H1 (cell line): ENCODE measurements at regions not wholly inside any gene's neighbourhood (a gene's known extent, or its start where the extent isn't known, plus 50 kb on each side); places are given as distances from the start of the nearest gene placed in this dataset.

Source experiments
- CTCF ChIA-PET: fragments of 300-600 bp; sonication (Branson Sonifier 250); formaldehyde crosslinking; loops from one replicate; lab custom pipeline; 2021; ENCODE audit not compliant: partially characterized antibody; lab: Charles Lee
- POLR2A ChIA-PET: fragments of 300-600 bp; sonication (Branson Sonifier 250); formaldehyde crosslinking; loops from one replicate; lab custom pipeline; 2021; ENCODE audit warnings: inconsistent platforms; ENCODE audit not compliant: partially characterized antibody; lab: Charles Lee
- DNase-seq, 2 experiments: peaks; one replicate each; pipeline versions ENCODE4 v3.0.0 to v3.0.0-alpha.2; 2010 to 2022; ENCODE audit warnings: low spot score in 2 of 2, low read depth in 1 of 2, mixed read lengths in 1 of 2
- FAIRE-seq: peaks from 2 replicates; lab custom pipeline; 2011; peaks lifted over from hg19 to GRCh38; lab: Jason Lieb, UNC
- H2AFZ ChIP-seq: 2 replicates; pipeline ENCODE4 v1.8.1; 2012; ENCODE audit warnings: low read length, inconsistent platforms
- H2AK5ac ChIP-seq: 2 replicates; pipeline ENCODE4 v1.6.1; 2013; ENCODE audit warnings: low read depth, low read length
- H2BK120ac ChIP-seq: replicated peaks from 2 replicates; pipeline ENCODE3; 2013; ENCODE audit warnings: low read depth, low read length, inconsistent platforms
- H2BK12ac ChIP-seq: 2 replicates; pipeline ENCODE4 v1.6.1; 2013; ENCODE audit warnings: low read depth, low read length
- H2BK15ac ChIP-seq: 2 replicates; pipeline ENCODE4 v1.6.1; 2013; ENCODE audit warnings: low read length
- H2BK20ac ChIP-seq: 2 replicates; pipeline ENCODE4 v1.6.1; 2013; ENCODE audit warnings: low read length
- H2BK5ac ChIP-seq: 2 replicates; pipeline ENCODE4 v1.6.1; 2013; ENCODE audit warnings: low read depth, low read length
- H3K14ac ChIP-seq: 2 replicates; pipeline ENCODE4 v1.6.1; 2013; ENCODE audit warnings: inconsistent platforms; ENCODE audit not compliant: insufficient read length
- H3K18ac ChIP-seq: 2 replicates; pipeline ENCODE4 v1.6.1; 2013; ENCODE audit warnings: low read length; ENCODE audit errors: extremely low read depth
- H3K23ac ChIP-seq: 2 replicates; pipeline ENCODE4 v1.6.1; 2013; ENCODE audit warnings: inconsistent platforms; ENCODE audit not compliant: insufficient read length
- H3K23me2 ChIP-seq: 2 replicates; pipeline ENCODE4 v1.6.1; 2013; ENCODE audit warnings: low read depth, low read length
- H3K27ac ChIP-seq: 2 replicates; pipeline ENCODE4 v1.6.1; 2011; ENCODE audit warnings: low read depth, low read length, inconsistent platforms
- H3K27me3 ChIP-seq, 4 experiments: replicated peaks in 1 of 4; 1 replicate in 1 of 4; 2 replicates in 3 of 4; pipeline versions ENCODE4 v1.6.1 to v1.8.1; 2011 to 2013; ENCODE audit warnings: low read length in 3 of 4, mild to moderate bottlenecking in 3 of 4, inconsistent platforms in 2 of 4, mixed read lengths in 2 of 4, moderate library complexity in 1 of 4; ENCODE audit not compliant: control insufficient read depth in 3 of 4, insufficient read depth in 3 of 4; ENCODE audit errors: extremely low read depth in 1 of 4
- H3K36me3 ChIP-seq, 4 experiments: 2 replicates each; pipeline versions ENCODE4 v1.6.1 to v1.8.1; 2011 to 2013; ENCODE audit warnings: mild to moderate bottlenecking in 4 of 4, low read length in 3 of 4, moderate library complexity in 2 of 4, control low read depth in 1 of 4, inconsistent platforms in 1 of 4; ENCODE audit not compliant: insufficient read depth in 4 of 4, control insufficient read depth in 2 of 4
- H3K4ac ChIP-seq: replicated peaks from 2 replicates; pipeline ENCODE3; 2013; ENCODE audit warnings: low read length, low read depth, mixed read lengths, inconsistent platforms; ENCODE audit not compliant: insufficient read length
- H3K4me1 ChIP-seq, 4 experiments: replicated peaks in 1 of 4; 1 replicate in 1 of 4; 2 replicates in 3 of 4; pipeline versions ENCODE4 v1.6.1 to v1.8.1; 2011 to 2013; ENCODE audit warnings: low read length in 3 of 4, inconsistent platforms in 2 of 4, mixed read lengths in 1 of 4; ENCODE audit not compliant: insufficient read depth in 4 of 4, control insufficient read depth in 3 of 4
- H3K4me2 ChIP-seq, 2 experiments: 2 replicates each; pipeline versions ENCODE4 v1.6.1 to v1.8.1; 2011 to 2013; ENCODE audit warnings: low read depth in 2 of 2, low read length in 2 of 2, control low read depth in 1 of 2, inconsistent platforms in 1 of 2, mild to moderate bottlenecking in 1 of 2; ENCODE audit not compliant: insufficient read depth in 1 of 2
- H3K4me3 ChIP-seq, 4 experiments: fragments of 200-600, 300-600 bp in 1 of 4; sonication (generic), shearing (Covaris generic), sonication (Bioruptor Twin) in 1 of 4; 2 replicates each; pipeline versions ENCODE4 v1.5.1 to v1.8.1; 2011 to 2016; ENCODE audit warnings: low read length in 4 of 4, low read depth in 3 of 4, control low read depth in 2 of 4, inconsistent platforms in 2 of 4, mild to moderate bottlenecking in 2 of 4, mixed read lengths in 1 of 4, moderate library complexity in 1 of 4; ENCODE audit not compliant: insufficient read depth in 2 of 4; ENCODE audit errors: extremely low read depth in 1 of 4
- H3K56ac ChIP-seq: replicated peaks from 2 replicates; pipeline ENCODE3; 2013; ENCODE audit warnings: low read depth, mild to moderate bottlenecking, mixed read lengths, low read length, inconsistent platforms; ENCODE audit not compliant: insufficient read length
- H3K79me1 ChIP-seq: 2 replicates; pipeline ENCODE4 v1.6.1; 2013; ENCODE audit warnings: low read depth, low read length, control low read depth
- H3K79me2 ChIP-seq, 2 experiments: 2 replicates each; pipeline versions ENCODE4 v1.6.1 to v1.8.1; 2012 to 2013; ENCODE audit warnings: low read length in 2 of 2, mild to moderate bottlenecking in 2 of 2, inconsistent platforms in 1 of 2; ENCODE audit not compliant: insufficient read depth in 2 of 2, control insufficient read depth in 1 of 2
- H3K9ac ChIP-seq, 4 experiments: replicated peaks in 1 of 4; 1 replicate in 1 of 4; 2 replicates in 3 of 4; pipeline versions ENCODE4 v1.6.1 to v1.8.1; 2011 to 2013; ENCODE audit warnings: low read depth in 3 of 4, low read length in 3 of 4, control low read depth in 2 of 4, mild to moderate bottlenecking in 2 of 4, moderate library complexity in 2 of 4, inconsistent platforms in 1 of 4; ENCODE audit errors: extremely low read depth in 1 of 4
- H3K9me3 ChIP-seq, 2 experiments: 2 replicates each; pipeline versions ENCODE4 v1.6.1 to v1.8.1; 2012 to 2013; ENCODE audit warnings: mild to moderate bottlenecking in 2 of 2, moderate library complexity in 2 of 2, control low read depth in 1 of 2, inconsistent platforms in 1 of 2, low read depth in 1 of 2, low read length in 1 of 2, mixed read lengths in 1 of 2; ENCODE audit not compliant: insufficient read depth in 2 of 2
- H4K20me1 ChIP-seq, 2 experiments: replicated peaks in 1 of 2; 2 replicates each; pipeline versions ENCODE3 to v1.8.1; 2011 to 2013; ENCODE audit warnings: inconsistent platforms in 2 of 2, low read length in 2 of 2, mild to moderate bottlenecking in 1 of 2; ENCODE audit not compliant: insufficient read depth in 2 of 2, control insufficient read depth in 1 of 2
- H4K5ac ChIP-seq: 2 replicates; pipeline ENCODE4 v1.6.1; 2013; ENCODE audit warnings: low read length, low read depth, mixed read lengths, inconsistent platforms; ENCODE audit not compliant: insufficient read length
- H4K8ac ChIP-seq: 2 replicates; pipeline ENCODE4 v1.8.0; 2013; ENCODE audit warnings: mild to moderate bottlenecking, moderate library complexity, low read length, inconsistent platforms; ENCODE audit not compliant: insufficient read depth; ENCODE audit errors: extremely low read depth
- H4K91ac ChIP-seq: replicated peaks from 2 replicates; pipeline ENCODE3; 2013; ENCODE audit warnings: low read length, mixed read lengths, inconsistent platforms; ENCODE audit not compliant: insufficient read length
- CBX5 ChIP-seq: fragments of 300-800, 300-1000 bp; sonication (generic); IDR thresholded peaks from 2 replicates; pipeline ENCODE4 v1.7.1; 2016; ENCODE audit warnings: antibody characterized with exemption, low read length, low read depth
- GTF2F1 ChIP-seq: IDR thresholded peaks from 2 replicates; pipeline ENCODE4 v1.6.1; 2012; ENCODE audit warnings: low read depth, low read length, improper control_type of control experiment, borderline replicate concordance
- HDAC6 ChIP-seq: IDR thresholded peaks from one replicate; pipeline ENCODE4 v1.7.1; 2012; ENCODE audit warnings: low read depth, mild to moderate bottlenecking, inconsistent platforms, low read length, moderate library complexity
- MAFK ChIP-seq: IDR thresholded peaks from 2 replicates; pipeline ENCODE4 v1.6.1; 2012; ENCODE audit warnings: low read depth, mild to moderate bottlenecking, improper control_type of control experiment, low read length
- WGBS, 2 experiments: shearing (Covaris generic) in 1 of 2; methylation state at CpG; one replicate each; pipeline versions ENCODE4 v1.1.6 to v1.1.7; 2013 to 2015; ENCODE audit warnings: low lambda C conversion rate in 2 of 2, mixed read lengths in 2 of 2, inconsistent platforms in 1 of 2, low coverage in 1 of 2, missing lambda C conversion rate in 1 of 2; ENCODE audit not compliant: insufficient replicate concordance in 2 of 2, insufficient coverage in 1 of 2, insufficient read length in 1 of 2; ENCODE audit errors: extremely low coverage in 1 of 2, missing lambda C conversion rate in 1 of 2; 5-methylcytosine and 5-hydroxymethylcytosine counted together

- Histone ChIP-seq H3K79me2 (no peaks in the 10 kb centered on the region), H2BK15ac (no peak overlapping the region), H3K27ac (no peak overlapping the region), H3K9ac (no peak overlapping the region), H3K36me3 (no peaks in the 10 kb centered on the region), H3K56ac (no peak overlapping the region), H2BK120ac (no peak overlapping the region), H3K27me3 (no peaks in the 10 kb centered on the region), H3K9me3 (no peaks in the 10 kb centered on the region), H3K79me1 (no peaks in the 10 kb centered on the region), H3K23ac (no peak overlapping the region), H4K5ac (no peak overlapping the region), H4K20me1 (no peaks in the 10 kb centered on the region), H3K4ac (no peak overlapping the region), H2BK12ac (no peak overlapping the region), H3K4me3 (no peak overlapping the region), H4K8ac (no peak overlapping the region), H3K4me1 (no peaks in the 10 kb centered on the region), H2BK5ac (no peak overlapping the region), H3K18ac (no peak overlapping the region), H4K91ac (no peak overlapping the region), H2BK20ac (no peak overlapping the region), H3K23me2 (no peaks in the 10 kb centered on the region), H2AFZ (no peak overlapping the region), H2AK5ac (no peak overlapping the region), H3K14ac (no peak overlapping the region), H3K4me2 (no peak overlapping the region)
- POLR2A ChIA-PET, result no interaction called here
- DNase-seq, result no peak
- WGBS, 2 experiments, result 87% methylated on average over 4 of the region's 4 CpGs; no CpG with 5 or more reads in 1 of the 2 experiments
- FAIRE-seq, result no peak
- TF ChIP-seq MAFK, result no peak
- TF ChIP-seq GTF2F1, result no peak
- TF ChIP-seq HDAC6, result no peak
- no peak for TF ChIP-seq CBX5
- CTCF ChIA-PET, result interaction anchor here (1.1 kb wide), 1 partner anchor 8 kb away, joined by 3 read pairs; no protein-coding TSS in a partner anchor
These were observed 1510.9 kb downstream of the KCNT2 start for GRCh38 chr1:195097316-195097715.
